GM23338 (cell line): ENCODE measurements at regions not wholly inside any gene's neighbourhood (a gene's known extent, or its start where the extent isn't known, plus 50 kb on each side); places are given as distances from the start of the nearest gene placed in this dataset.

Experiments
- ATAC-seq: fragments of 200-7000 bp; cut with Tn5 transposase; 3 replicates; pipeline ENCODE4 v1.9.1; 2020
- DNase-seq: peaks from one replicate; pipeline ENCODE4 v3.0.0-alpha.2; 2015; ENCODE audit warnings: low spot score
- H2AFZ ChIP-seq: fragments of 200-600 bp; sonication (generic); 2 replicates; pipeline ENCODE4 v1.8.0; 2016; ENCODE audit warnings: antibody characterized with exemption, mild to moderate bottlenecking, moderate library complexity
- H3F3A ChIP-seq: fragments of 200-600 bp; sonication (generic); replicated peaks from 2 replicates; pipeline ENCODE4 v1.8.0; 2017; ENCODE audit warnings: antibody characterized with exemption, mixed run types, low read depth
- H3K27ac ChIP-seq: fragments of 200-600 bp; sonication (generic); 2 replicates; pipeline ENCODE4 v1.6.1; 2016; ENCODE audit warnings: low read depth
- H3K27me3 ChIP-seq: fragments of 200-600 bp; sonication (generic); 2 replicates; pipeline ENCODE4 v1.8.0; 2016; ENCODE audit warnings: mild to moderate bottlenecking, mixed run types, moderate library complexity; ENCODE audit not compliant: insufficient read depth
- H3K36me3 ChIP-seq: fragments of 200-600 bp; sonication (generic); 2 replicates; pipeline ENCODE4 v1.8.0; 2016; ENCODE audit warnings: mild to moderate bottlenecking; ENCODE audit not compliant: insufficient read depth
- H3K4me1 ChIP-seq: fragments of 200-600 bp; sonication (generic); 2 replicates; pipeline ENCODE4 v1.8.0; 2016; ENCODE audit warnings: mild to moderate bottlenecking, moderate library complexity; ENCODE audit not compliant: insufficient read depth
- H3K4me2 ChIP-seq: fragments of 200-600 bp; sonication (generic); 2 replicates; pipeline ENCODE4 v1.7.1; 2017; ENCODE audit warnings: mixed run types
- H3K4me3 ChIP-seq: fragments of 200-600 bp; sonication (generic); 2 replicates; pipeline ENCODE4 v1.6.1; 2016; ENCODE audit warnings: mixed run types
- H3K79me2 ChIP-seq: fragments of 200-600 bp; sonication (generic); replicated peaks from 2 replicates; pipeline ENCODE4 v1.8.0; 2017; ENCODE audit warnings: mild to moderate bottlenecking; ENCODE audit not compliant: insufficient read depth
- H3K9me2 ChIP-seq: fragments of 200-600 bp; sonication (generic); 2 replicates; pipeline ENCODE4 v1.8.0; 2017; ENCODE audit not compliant: insufficient read depth
- H4K20me1 ChIP-seq: fragments of 200-600 bp; sonication (generic); replicated peaks from 2 replicates; pipeline ENCODE4 v1.8.0; 2017; ENCODE audit warnings: mild to moderate bottlenecking; ENCODE audit not compliant: insufficient read depth
- H3K27ac Mint-ChIP-seq: 2 replicates; pipeline ENCODE4 v1.8.0; 2020; ENCODE audit warnings: inconsistent platforms, mild to moderate bottlenecking, moderate library complexity, mixed read lengths
- H3K27me3 Mint-ChIP-seq: 3 replicates; pipeline ENCODE4 v1.8.0; 2022; ENCODE audit warnings: low read depth, mild to moderate bottlenecking, moderate library complexity, mixed read lengths, inconsistent platforms; ENCODE audit not compliant: insufficient read depth, poor library complexity
- H3K36me3 Mint-ChIP-seq: 3 replicates; pipeline ENCODE4 v1.8.0; 2021; ENCODE audit warnings: low read depth, mild to moderate bottlenecking, inconsistent platforms, moderate library complexity, mixed read lengths
- H3K4me1 Mint-ChIP-seq: 3 replicates; pipeline ENCODE4 v1.8.0; 2020; ENCODE audit warnings: mild to moderate bottlenecking, inconsistent platforms, mixed read lengths
- H3K4me3 Mint-ChIP-seq: 3 replicates; pipeline ENCODE4 v1.8.0; 2021; ENCODE audit warnings: moderate library complexity, mild to moderate bottlenecking, inconsistent platforms, mixed read lengths
- H3K9me3 Mint-ChIP-seq: 3 replicates; pipeline ENCODE4 v1.8.0; 2020; ENCODE audit warnings: moderate library complexity, mild to moderate bottlenecking, inconsistent platforms, mixed read lengths
- EZH2 ChIP-seq: fragments of 200-600 bp; sonication (generic); IDR thresholded peaks from one replicate; pipeline ENCODE4 v1.8.0; 2017; ENCODE audit warnings: antibody characterized with exemption, mild to moderate bottlenecking, low read depth; ENCODE audit not compliant: unreplicated experiment
- EZH2phosphoT487 ChIP-seq: fragments of 200-600 bp; sonication (generic); IDR thresholded peaks from one replicate; pipeline ENCODE4 v1.8.1; 2018; ENCODE audit warnings: antibody characterized with exemption; ENCODE audit not compliant: unreplicated experiment
- JUNB ChIP-seq: IDR thresholded peaks from one replicate; pipeline ENCODE4 v1.6.1; 2016; ENCODE audit warnings: antibody characterized with exemption; ENCODE audit not compliant: unreplicated experiment
- NANOG ChIP-seq: IDR thresholded peaks from 2 replicates; pipeline ENCODE4 v1.6.1; 2016; ENCODE audit warnings: antibody characterized with exemption, borderline replicate concordance
- POLR2AphosphoS5 ChIP-seq: IDR thresholded peaks from 2 replicates; pipeline ENCODE4 v1.6.1; 2016; ENCODE audit warnings: antibody characterized with exemption, low read depth
- STAT1 ChIP-seq: IDR thresholded peaks from one replicate; pipeline ENCODE4 v1.6.1; 2016; ENCODE audit warnings: antibody characterized with exemption; ENCODE audit not compliant: unreplicated experiment
- ZNF331 ChIP-seq: fragments of 250-450 bp; sonication (Bioruptor Pico); IDR thresholded peaks from 2 replicates; pipeline ENCODE4 v1.5.0; 2020; ENCODE audit warnings: low read depth, mild to moderate bottlenecking, moderate library complexity
- TF ChIP-seq, protein P1 (sequence below): fragments of 250-450 bp; sonication (Bioruptor Pico); IDR thresholded peaks from 2 replicates; pipeline ENCODE4 v1.5.0; 2020; ENCODE audit warnings: mild to moderate bottlenecking, moderate library complexity

DNA sequence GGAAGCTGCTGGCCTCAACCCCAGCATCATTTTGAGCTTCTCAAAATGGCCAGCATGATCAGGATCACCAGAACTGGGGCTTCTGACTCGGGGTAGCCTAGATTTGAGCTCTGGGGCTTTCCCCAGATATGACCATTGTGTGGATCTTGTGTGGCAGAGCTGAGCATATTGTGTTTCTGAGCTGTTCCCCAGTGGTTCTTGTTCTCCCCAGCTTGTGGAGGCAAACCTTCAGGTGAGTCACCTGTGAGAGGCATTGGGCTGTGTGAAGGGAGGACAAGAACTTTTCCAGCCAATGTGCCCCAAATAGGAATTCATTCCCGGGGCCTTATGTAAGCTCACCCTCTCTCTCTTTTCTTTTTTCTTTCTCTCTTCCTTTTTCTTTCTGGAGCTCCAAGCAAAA, 80.7 kb upstream of the PITX1 start:
- H3K27me3 Mint-ChIP-seq, result peaks cover 14% of the 10 kb centered on the region
- no peaks in the 10 kb centered on the region for H3K27me3 ChIP-seq

More for the DNA sequence above, 80.7 kb upstream of the PITX1 start:
- H3K4me3 Mint-ChIP-seq, result no peak overlapping the region
- no peaks in the 10 kb centered on the region for H3K9me3 Mint-ChIP-seq
- no peak overlapping the region for H3K27ac Mint-ChIP-seq
- no peaks in the 10 kb centered on the region for H3K36me3 ChIP-seq
- no peak overlapping the region for H2AFZ ChIP-seq
- no peaks in the 10 kb centered on the region for H3F3A ChIP-seq
- no peaks in the 10 kb centered on the region for H3K36me3 Mint-ChIP-seq
- TF ChIP-seq ZNF331 (CRISPR knock-in tag) (no peak), EZH2 (no peak), POLR2AphosphoS5 (no peak), JUNB (no peak), NANOG (no peak), STAT1 (no peak), EZH2phosphoT487 (no peak)
- TF ChIP-seq, protein P1, sequence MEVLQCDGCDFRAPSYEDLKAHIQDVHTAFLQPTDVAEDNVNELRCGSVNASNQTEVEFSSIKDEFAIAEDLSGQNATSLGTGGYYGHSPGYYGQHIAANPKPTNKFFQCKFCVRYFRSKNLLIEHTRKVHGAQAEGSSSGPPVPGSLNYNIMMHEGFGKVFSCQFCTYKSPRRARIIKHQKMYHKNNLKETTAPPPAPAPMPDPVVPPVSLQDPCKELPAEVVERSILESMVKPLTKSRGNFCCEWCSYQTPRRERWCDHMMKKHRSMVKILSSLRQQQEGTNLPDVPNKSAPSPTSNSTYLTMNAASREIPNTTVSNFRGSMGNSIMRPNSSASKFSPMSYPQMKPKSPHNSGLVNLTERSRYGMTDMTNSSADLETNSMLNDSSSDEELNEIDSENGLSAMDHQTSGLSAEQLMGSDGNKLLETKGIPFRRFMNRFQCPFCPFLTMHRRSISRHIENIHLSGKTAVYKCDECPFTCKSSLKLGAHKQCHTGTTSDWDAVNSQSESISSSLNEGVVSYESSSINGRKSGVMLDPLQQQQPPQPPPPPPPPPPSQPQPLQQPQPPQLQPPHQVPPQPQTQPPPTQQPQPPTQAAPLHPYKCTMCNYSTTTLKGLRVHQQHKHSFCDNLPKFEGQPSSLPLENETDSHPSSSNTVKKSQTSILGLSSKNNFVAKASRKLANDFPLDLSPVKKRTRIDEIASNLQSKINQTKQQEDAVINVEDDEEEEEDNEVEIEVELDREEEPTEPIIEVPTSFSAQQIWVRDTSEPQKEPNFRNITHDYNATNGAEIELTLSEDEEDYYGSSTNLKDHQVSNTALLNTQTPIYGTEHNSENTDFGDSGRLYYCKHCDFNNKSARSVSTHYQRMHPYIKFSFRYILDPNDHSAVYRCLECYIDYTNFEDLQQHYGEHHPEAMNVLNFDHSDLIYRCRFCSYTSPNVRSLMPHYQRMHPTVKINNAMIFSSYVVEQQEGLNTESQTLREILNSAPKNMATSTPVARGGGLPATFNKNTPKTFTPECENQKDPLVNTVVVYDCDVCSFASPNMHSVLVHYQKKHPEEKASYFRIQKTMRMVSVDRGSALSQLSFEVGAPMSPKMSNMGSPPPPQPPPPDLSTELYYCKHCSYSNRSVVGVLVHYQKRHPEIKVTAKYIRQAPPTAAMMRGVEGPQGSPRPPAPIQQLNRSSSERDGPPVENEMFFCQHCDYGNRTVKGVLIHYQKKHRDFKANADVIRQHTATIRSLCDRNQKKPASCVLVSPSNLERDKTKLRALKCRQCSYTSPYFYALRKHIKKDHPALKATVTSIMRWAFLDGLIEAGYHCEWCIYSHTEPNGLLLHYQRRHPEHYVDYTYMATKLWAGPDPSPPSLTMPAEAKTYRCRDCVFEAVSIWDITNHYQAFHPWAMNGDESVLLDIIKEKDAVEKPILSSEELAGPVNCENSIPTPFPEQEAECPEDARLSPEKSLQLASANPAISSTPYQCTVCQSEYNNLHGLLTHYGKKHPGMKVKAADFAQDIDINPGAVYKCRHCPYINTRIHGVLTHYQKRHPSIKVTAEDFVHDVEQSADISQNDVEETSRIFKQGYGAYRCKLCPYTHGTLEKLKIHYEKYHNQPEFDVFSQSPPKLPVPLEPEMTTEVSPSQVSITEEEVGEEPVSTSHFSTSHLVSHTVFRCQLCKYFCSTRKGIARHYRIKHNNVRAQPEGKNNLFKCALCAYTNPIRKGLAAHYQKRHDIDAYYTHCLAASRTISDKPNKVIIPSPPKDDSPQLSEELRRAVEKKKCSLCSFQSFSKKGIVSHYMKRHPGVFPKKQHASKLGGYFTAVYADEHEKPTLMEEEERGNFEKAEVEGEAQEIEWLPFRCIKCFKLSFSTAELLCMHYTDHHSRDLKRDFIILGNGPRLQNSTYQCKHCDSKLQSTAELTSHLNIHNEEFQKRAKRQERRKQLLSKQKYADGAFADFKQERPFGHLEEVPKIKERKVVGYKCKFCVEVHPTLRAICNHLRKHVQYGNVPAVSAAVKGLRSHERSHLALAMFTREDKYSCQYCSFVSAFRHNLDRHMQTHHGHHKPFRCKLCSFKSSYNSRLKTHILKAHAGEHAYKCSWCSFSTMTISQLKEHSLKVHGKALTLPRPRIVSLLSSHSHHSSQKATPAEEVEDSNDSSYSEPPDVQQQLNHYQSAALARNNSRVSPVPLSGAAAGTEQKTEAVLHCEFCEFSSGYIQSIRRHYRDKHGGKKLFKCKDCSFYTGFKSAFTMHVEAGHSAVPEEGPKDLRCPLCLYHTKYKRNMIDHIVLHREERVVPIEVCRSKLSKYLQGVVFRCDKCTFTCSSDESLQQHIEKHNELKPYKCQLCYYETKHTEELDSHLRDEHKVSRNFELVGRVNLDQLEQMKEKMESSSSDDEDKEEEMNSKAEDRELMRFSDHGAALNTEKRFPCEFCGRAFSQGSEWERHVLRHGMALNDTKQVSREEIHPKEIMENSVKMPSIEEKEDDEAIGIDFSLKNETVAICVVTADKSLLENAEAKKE (CRISPR knock-in tag), result no peak
- no peak overlapping the region for H3K4me3 ChIP-seq
- H4K20me1 ChIP-seq, result no peaks in the 10 kb centered on the region
- H3K79me2 ChIP-seq, result no peaks in the 10 kb centered on the region
- no peak for ATAC-seq
- no peak overlapping the region for H3K4me2 ChIP-seq
- no peak for DNase-seq
- H3K4me1 ChIP-seq, result no peaks in the 10 kb centered on the region
- H3K9me2 ChIP-seq, result no peaks in the 10 kb centered on the region
- 0 out of 3 replicates have a peak, but pooled peaks cover 2% of the 10 kb centered on the region for H3K4me1 Mint-ChIP-seq
- H3K27ac ChIP-seq, result no peak overlapping the region
